Fibroblast of villous mesenchyme (primary cell): ENCODE measurements at regions not wholly inside any gene's neighbourhood (a gene's known extent, or its start where the extent isn't known, plus 50 kb on each side); places are given as distances from the start of the nearest gene placed in this dataset.
"Not testable (repeated sequence)": the region's sequence is repeated elsewhere in the genome, so short reads cannot be mapped to it uniquely, and the experiment has no call there.

Experiments used
- DNase-seq: peaks from one replicate; pipeline ENCODE4 v3.0.0-alpha.2; 2010; ENCODE audit warnings: low read depth
- H3K4me3 ChIP-seq: 2 replicates; pipeline ENCODE4 v1.5.1; 2011; ENCODE audit warnings: low read depth, mild to moderate bottlenecking, low read length
- TF ChIP-seq, protein P1 (sequence below): IDR thresholded peaks from 2 replicates; pipeline ENCODE4 v1.5.1; 2012; ENCODE audit warnings: low read depth, mild to moderate bottlenecking, low read length; ENCODE audit not compliant: insufficient read depth

DNA sequence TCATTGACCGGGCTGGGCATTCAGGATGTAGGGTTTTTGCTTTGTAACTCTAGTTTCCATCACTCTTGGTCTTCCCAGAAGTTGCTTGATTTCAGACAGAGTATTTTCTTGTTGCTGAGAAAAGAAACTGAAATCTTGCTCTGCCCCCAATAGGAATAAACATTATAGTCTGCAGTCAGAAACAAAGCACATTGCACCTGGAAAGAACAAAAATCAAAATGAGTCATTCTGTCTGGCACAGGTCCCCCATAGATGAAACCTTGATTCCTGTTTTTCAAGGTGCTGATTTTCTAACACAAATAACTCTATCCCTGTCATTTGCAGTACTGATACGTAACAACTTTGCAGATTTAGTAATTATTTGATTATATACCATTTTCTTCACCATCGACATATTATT is 232.1 kb downstream of the FBXO4 start:
- TF ChIP-seq, protein P1, sequence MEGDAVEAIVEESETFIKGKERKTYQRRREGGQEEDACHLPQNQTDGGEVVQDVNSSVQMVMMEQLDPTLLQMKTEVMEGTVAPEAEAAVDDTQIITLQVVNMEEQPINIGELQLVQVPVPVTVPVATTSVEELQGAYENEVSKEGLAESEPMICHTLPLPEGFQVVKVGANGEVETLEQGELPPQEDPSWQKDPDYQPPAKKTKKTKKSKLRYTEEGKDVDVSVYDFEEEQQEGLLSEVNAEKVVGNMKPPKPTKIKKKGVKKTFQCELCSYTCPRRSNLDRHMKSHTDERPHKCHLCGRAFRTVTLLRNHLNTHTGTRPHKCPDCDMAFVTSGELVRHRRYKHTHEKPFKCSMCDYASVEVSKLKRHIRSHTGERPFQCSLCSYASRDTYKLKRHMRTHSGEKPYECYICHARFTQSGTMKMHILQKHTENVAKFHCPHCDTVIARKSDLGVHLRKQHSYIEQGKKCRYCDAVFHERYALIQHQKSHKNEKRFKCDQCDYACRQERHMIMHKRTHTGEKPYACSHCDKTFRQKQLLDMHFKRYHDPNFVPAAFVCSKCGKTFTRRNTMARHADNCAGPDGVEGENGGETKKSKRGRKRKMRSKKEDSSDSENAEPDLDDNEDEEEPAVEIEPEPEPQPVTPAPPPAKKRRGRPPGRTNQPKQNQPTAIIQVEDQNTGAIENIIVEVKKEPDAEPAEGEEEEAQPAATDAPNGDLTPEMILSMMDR = no peak
- no peak overlapping the region for H3K4me3 ChIP-seq
- no peak for DNase-seq

DNA sequence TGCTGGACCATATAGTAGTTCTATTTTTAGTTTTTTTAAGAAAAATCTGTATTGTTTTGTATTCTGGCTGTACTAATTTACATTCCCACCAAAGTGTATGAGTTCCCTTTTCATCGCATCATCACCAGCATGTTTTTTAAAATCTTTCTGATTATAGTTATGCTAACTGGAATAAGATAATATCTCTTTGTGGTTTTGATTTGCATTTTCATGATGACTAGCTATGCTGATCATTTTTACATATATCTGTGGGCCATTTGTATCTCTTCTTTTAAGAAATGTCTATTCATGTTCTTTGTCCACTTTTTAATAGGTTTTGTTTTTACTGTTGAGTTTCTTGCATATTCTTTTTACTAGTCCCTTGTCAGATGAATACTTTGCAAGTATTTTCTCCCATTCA is 238.0 kb downstream of the FBXO4 start:
- H3K4me3 ChIP-seq = no peak overlapping the region
- TF ChIP-seq, protein P1 = no peak

DNA sequence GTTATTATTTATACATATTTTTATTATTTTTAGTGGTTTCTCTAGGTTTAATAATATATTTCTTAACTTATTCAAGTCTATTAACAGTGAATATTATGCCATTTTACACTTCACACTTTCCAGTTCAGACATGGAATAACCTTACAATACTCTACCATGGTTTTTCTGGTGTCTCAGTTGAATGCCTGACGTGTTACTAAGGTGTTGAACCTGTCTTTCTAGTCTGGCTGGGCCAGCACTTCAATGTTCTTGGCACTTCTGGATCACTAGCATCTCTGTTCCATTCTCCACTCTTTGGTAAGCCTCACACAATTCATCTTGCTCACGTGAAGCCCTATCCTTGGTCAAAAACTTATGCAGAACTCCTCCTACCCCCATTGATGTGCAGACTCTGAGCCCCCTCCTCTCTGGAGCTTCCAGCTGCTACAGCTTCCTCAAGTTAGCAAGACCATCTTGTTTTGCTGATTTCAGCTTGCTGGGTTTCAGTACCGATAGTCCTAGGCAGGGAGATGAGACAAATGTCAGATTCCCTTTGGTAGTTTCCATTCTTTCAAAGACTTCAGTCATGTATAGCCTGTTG is 243.1 kb downstream of the FBXO4 start:
- no peak overlapping the region for H3K4me3 ChIP-seq
- TF ChIP-seq, protein P1 = no peak
- no peak for DNase-seq

More for the DNA sequence above, 238.0 kb downstream of the FBXO4 start:
- DNase-seq = no peak

DNA sequence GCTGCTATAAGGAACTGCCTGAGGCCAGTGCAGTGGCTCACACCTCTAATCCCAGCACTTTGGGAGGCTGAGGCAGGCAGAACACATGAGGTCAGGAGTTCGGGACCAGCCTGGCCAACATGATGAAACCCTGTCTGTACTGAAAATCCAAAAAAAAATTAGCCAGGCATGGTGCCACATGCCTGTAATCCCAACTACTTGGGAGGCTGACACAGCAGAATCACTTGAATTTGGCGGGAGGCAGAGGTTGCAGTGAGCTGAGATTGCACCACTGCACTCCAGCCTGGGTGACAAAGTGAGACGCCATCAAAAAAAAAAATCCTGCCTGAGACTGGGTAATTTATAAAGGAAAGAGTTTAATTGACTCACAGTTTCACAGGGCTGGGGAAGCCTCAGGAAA is 247.1 kb upstream of the GHR start:
- not testable (repeated sequence) for DNase-seq

DNA sequence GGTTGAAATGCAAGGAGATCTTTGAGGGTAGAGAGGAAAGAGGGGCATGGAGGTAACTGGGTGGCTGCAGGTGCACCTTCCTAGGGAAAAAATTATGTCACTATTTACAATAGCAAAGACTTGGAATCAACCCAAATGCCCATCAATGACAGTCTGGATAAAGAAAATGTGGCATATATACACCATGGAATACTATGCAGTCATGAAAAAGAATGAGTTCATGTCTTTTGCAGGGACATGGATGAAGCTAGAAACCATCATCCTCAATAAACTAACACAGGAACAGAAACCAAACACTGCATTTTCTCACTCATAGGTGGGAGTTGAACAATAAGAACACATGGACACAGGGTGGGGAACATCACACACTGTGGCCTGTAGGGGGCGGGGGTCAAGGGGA is 243.4 kb upstream of the GHR start:
- not testable (repeated sequence) for DNase-seq

More for the DNA sequence above, 247.1 kb upstream of the GHR start:
- not testable (repeated sequence) for H3K4me3 ChIP-seq

DNA sequence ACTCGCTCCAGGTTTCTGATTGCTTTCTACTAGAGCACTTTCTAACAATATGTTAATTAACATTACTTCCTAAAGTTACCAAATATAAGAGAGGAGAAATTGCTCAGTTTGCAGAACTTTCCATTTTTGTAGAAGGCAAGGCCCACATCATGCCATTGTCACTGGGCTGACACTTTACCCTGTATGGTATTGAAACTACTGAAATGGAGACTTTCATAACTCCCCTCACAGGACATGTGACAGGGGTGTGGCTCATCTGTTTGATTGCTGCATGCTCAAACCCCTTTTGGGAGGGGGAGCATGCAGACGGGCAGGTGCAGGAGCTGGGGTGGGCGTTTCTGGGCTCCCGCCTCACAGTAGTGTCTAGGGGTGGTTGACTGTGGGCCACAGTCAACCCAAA is 206.3 kb upstream of the GHR start:
- TF ChIP-seq, protein P1 = no peak
- no peak overlapping the region for H3K4me3 ChIP-seq
- DNase-seq = no peak

More for the DNA sequence above, 243.4 kb upstream of the GHR start:
- H3K4me3 ChIP-seq = not testable (repeated sequence)

DNA sequence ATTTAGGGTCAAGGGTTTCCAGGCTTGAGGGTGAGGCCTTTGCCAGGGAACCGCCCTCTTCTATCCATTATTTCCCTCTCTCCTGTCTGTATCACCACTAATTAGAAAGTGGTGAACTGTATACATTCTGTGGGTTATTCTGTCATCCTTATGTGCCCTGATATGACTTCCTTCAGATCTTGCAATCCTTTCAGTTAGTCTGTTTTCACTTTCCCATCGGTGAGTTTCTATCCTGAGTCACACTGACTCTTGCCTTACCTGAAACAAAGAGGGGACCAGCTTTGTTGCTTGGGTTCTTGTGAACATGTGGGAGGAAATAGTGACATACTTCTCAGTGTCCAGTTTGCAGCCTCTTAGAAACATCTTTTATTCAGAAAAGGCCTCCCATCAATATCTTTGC is 205.4 kb upstream of the GHR start:
- no peak for DNase-seq
- TF ChIP-seq, protein P1 = no peak
- no peak overlapping the region for H3K4me3 ChIP-seq

DNA sequence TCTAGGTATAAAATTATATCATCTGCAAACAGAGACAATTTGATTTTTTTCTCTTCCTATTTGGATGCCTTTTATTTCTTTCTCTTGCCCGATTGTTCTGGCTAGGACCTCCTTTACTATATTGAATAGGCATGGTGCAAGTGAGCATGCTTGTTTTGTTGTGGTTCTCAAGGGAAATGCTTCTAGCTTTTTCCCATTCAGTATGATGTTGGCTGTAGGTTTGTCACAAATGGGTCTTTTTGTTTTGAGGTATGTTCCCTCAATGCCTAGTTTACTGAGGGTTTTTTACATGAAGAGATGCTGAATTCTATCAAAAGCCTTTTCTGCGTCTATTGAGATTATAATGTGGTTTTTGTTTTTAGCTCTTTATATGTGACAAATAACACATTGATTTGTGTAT is 198.2 kb upstream of the GHR start:
- DNase-seq = no peak
- H3K4me3 ChIP-seq = no peak overlapping the region
- TF ChIP-seq, protein P1 = no peak
